Right atrium auricular region (tissue), 2 donors: ENCODE measurements at regions not wholly inside any gene's neighbourhood (a gene's known extent, or its start where the extent isn't known, plus 50 kb on each side); places are given as distances from the start of the nearest gene placed in this dataset.

ENCODE experiments used
- DNase-seq: peaks from one replicate; pipeline ENCODE4 v3.0.0-alpha.2; 2019; ENCODE audit warnings: low spot score
- H3K27ac ChIP-seq, 2 donors: fragments of 200-600 bp; sonication (generic); 1 replicate in 1 of 2; 2 replicates in 1 of 2; pipeline ENCODE4 v1.5.1; 2016 to 2019
- H3K27me3 ChIP-seq, 2 donors: fragments of 200-600 bp; sonication (generic); one replicate each; pipeline versions ENCODE4 v1.5.1 to v1.6.0; 2017 to 2019
- H3K36me3 ChIP-seq: fragments of 200-600 bp; sonication (generic); one replicate; pipeline ENCODE4 v1.5.1; 2016
- H3K4me1 ChIP-seq, 2 donors: fragments of 200-600 bp; sonication (generic); one replicate each; pipeline versions ENCODE4 v1.5.1 to v1.6.0; 2017 to 2019
- H3K4me3 ChIP-seq, 2 donors: fragments of 200-600 bp; sonication (generic); 1 replicate in 1 of 2; 2 replicates in 1 of 2; pipeline ENCODE4 v1.5.1; 2017 to 2019; ENCODE audit warnings: mild to moderate bottlenecking in 1 of 2, moderate library complexity in 1 of 2
- H3K9me3 ChIP-seq, 2 donors: fragments of 200-600 bp; sonication (generic); one replicate each; pipeline ENCODE4 v1.5.1; 2019
- TF ChIP-seq, protein P1 (sequence below), 2 donors: fragments of 200-600 bp; sonication (generic); IDR thresholded peaks; one replicate each; pipeline ENCODE4 v1.5.1; 2019; ENCODE audit warnings: antibody characterized with exemption in 2 of 2

DNA sequence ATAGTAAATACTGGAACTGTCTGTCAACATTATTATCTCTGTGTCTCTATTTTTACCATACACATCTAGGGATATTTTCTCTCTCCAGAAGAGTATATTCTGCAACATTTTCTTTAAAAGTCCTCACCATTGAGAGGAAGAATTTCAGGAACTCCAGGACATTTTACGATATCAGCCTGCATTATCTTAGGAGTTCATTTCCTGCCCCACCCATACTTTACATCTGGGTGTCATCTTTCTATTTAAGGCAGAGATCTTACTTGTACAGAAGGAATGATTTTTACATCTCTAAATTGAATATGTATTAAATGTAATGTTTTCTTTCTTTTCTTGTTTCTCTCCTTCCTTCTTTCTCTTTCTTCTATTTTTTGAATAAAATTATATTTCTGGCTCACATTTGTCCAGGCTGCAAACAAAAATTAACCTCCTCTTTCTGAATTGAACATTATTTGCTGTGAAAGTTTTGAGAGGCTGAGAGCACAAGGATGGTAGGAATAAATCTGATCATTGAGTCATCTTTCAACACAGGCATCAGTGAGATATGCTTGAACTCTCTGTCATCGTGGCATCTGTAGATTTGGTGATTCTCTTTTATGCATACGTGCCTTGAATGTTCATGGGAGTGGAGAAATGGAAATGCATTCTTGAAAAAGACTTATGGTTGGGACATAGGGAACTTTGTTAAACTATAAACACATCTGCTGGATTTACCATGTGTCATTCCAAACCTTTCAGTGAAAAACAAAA is 753.6 kb downstream of the SLC16A7 start:
- Histone ChIP-seq H3K4me1 (no peaks in the 10 kb centered on the region), H3K9me3 (no peaks in the 10 kb centered on the region), H3K27me3 (no peaks in the 10 kb centered on the region), H3K36me3 (no peaks in the 10 kb centered on the region), H3K27ac (no peak overlapping the region), H3K4me3 (no peak overlapping the region)
- TF ChIP-seq, protein P1, sequence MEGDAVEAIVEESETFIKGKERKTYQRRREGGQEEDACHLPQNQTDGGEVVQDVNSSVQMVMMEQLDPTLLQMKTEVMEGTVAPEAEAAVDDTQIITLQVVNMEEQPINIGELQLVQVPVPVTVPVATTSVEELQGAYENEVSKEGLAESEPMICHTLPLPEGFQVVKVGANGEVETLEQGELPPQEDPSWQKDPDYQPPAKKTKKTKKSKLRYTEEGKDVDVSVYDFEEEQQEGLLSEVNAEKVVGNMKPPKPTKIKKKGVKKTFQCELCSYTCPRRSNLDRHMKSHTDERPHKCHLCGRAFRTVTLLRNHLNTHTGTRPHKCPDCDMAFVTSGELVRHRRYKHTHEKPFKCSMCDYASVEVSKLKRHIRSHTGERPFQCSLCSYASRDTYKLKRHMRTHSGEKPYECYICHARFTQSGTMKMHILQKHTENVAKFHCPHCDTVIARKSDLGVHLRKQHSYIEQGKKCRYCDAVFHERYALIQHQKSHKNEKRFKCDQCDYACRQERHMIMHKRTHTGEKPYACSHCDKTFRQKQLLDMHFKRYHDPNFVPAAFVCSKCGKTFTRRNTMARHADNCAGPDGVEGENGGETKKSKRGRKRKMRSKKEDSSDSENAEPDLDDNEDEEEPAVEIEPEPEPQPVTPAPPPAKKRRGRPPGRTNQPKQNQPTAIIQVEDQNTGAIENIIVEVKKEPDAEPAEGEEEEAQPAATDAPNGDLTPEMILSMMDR (IDR thresholded peaks at IDR 0.05) = no peak
- DNase-seq = no peak

DNA sequence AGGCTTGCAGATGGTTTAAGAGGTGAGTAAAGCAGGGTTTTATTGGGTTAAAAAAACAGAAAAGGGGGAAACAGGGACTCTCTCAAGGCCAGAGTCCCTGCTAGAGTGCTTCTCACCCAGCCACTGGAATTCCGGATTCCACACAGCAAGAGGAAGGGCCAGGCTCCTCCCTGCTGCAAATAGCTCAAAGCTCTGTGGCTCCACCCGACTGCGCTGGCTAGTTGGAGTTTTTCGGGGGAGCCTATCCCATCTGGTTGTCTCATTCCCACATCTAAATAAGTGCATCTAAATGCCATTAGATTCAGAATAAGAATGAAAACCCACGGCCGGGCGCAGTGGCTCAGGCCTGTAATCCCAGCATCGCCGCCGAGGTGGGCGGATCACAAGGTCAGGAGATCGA is 791.5 kb downstream of the SLC16A7 start:
- Histone ChIP-seq H3K9me3 (no peaks in the 10 kb centered on the region), H3K27me3 (no peaks in the 10 kb centered on the region), H3K27ac (no peak overlapping the region), H3K4me3 (no peak overlapping the region), H3K36me3 (no peaks in the 10 kb centered on the region), H3K4me1 (no peaks in the 10 kb centered on the region)
- no peak for DNase-seq
- TF ChIP-seq, protein P1 (IDR thresholded peaks at IDR 0.05) = no peak

DNA sequence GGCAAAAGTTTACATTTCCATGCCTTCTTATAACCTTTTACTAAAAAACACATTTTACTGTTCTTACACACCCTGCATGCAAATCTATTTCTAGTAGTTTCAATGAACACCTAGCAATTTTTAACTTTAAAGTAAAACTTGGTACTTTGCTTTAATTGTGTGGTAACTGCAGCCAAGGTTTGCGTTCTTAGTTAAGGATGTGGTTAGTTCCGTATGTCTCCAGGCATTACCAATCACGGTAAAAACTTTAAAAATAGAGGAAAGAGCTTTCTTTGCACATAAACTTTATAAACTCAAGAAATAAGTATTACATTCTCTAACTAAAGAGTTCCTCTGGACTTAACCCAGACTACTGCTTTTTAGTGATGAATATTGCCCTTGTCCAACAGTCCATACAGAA is 795.2 kb downstream of the SLC16A7 start:
- H3K36me3 ChIP-seq = no peaks in the 10 kb centered on the region
- H3K27me3 ChIP-seq = no peaks in the 10 kb centered on the region
- H3K4me3 ChIP-seq = no peak overlapping the region
- H3K4me1 ChIP-seq = no peaks in the 10 kb centered on the region
- DNase-seq = no peak
- no peaks in the 10 kb centered on the region for H3K9me3 ChIP-seq
- no peak overlapping the region for H3K27ac ChIP-seq
- TF ChIP-seq, protein P1 (IDR thresholded peaks at IDR 0.05) = no peak

DNA sequence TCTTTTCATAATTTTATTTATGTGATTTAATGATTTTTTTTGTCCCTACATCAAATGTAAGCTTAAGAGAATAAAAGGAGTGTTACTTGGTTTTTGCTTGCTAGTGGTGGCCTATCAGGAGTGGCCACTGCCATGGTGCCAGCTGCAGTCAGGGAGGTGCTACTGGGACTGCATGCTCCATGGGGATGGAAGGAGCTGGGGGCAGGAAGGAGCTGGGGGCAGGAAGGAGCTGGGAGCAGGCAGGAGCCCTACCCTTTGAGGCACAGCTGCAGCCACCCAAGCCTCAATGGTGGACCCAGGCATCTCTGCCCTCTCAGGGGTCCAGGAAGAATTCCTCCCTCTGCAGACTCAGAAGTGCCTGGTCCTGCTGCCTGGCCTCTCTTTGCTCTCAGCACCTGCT is 796.0 kb downstream of the SLC16A7 start:
- no peaks in the 10 kb centered on the region for H3K36me3 ChIP-seq
- no peaks in the 10 kb centered on the region for H3K27me3 ChIP-seq
- TF ChIP-seq, protein P1 (IDR thresholded peaks at IDR 0.05) = no peak
- no peaks in the 10 kb centered on the region for H3K9me3 ChIP-seq
- no peaks in the 10 kb centered on the region for H3K4me1 ChIP-seq
- DNase-seq = no peak
- H3K4me3 ChIP-seq = no peak overlapping the region
- H3K27ac ChIP-seq = no peak overlapping the region

DNA sequence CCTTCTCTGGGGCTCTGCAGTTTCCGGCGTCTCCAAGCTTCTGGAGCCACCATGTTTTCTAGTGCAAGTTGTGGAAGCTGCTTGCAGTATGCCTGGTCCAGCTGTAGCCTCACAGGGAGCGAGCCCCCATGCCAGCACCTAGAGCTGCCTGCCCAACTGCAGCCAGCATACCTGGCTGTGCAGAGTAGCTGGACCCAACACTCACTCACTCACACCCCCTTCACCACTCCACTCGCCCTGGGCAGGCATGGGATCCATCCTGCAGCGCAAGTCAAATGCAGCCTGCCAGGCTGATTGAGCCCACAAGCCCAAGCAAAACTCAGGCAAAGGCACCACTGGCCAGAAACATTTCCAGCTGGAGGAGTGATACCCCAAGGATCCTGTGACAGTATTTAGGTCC is 797.3 kb downstream of the SLC16A7 start:
- no peaks in the 10 kb centered on the region for H3K9me3 ChIP-seq
- TF ChIP-seq, protein P1 (IDR thresholded peaks at IDR 0.05) = no peak
- no peaks in the 10 kb centered on the region for H3K27me3 ChIP-seq
- DNase-seq = no peak
- no peak overlapping the region for H3K27ac ChIP-seq
- no peaks in the 10 kb centered on the region for H3K4me1 ChIP-seq
- H3K4me3 ChIP-seq = no peak overlapping the region
- H3K36me3 ChIP-seq = no peaks in the 10 kb centered on the region

DNA sequence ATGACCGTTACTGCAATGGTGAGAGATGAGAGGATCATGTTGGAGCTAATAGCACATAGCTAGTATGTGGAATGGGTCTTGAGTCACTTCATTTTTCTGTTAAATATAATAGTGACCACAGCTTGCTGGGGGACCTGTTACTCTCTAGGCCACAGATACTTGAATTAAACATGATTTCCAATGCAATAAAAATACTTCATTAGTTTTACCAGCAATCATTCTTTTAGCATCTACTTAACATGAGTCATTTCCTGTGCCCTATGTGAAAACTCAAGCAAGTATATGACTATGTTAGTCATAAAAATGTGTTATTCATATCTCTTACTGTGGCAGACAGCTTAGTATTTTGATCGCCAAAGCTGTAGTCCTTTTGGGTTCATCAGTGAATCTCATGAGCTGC is 798.8 kb downstream of the SLC16A7 start:
- Histone ChIP-seq H3K4me3 (no peak overlapping the region), H3K4me1 (no peaks in the 10 kb centered on the region), H3K27me3 (no peaks in the 10 kb centered on the region), H3K27ac (no peak overlapping the region), H3K36me3 (no peaks in the 10 kb centered on the region), H3K9me3 (no peaks in the 10 kb centered on the region)
- TF ChIP-seq, protein P1 (IDR thresholded peaks at IDR 0.05) = no peak
- DNase-seq = no peak
